ENCODE measurements at regions not wholly inside any gene's neighbourhood (a gene's known extent, or its start where the extent isn't known, plus 50 kb on each side); places are given as distances from the start of the nearest gene placed in this dataset.

DNA sequence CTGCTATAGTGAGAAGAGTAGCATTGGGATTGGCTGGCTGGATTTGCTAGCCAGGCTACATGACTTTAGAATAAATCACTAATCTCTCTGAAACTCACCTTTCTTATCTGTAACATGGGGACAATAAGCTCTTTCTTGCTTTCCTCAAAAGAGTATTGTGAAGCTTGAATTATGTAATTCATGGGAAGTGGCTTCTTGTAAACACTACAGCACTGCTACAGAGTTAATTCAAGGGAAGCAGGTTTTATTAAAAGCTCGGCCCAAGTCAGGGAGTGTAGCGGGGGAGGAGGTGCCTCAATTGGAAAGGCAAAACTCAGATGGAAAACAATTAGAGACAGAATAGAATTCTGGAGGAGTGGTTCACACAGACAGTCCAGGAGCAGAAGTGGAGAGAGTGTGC lies 100.9 kb upstream of the CELF4 start:
- Histone ChIP-seq H3K4me1 (no peaks in the 10 kb centered on the region), H3K4me3 (no peak overlapping the region), H3K9me3 (no peaks in the 10 kb centered on the region), H3K27me3 (no peaks in the 10 kb centered on the region), H3K36me3 (no peaks in the 10 kb centered on the region), H3K27ac (no peak overlapping the region)
- WGBS, 2 donors: 41 to 47% methylated on average over 2 of the region's 2 CpGs
- TF ChIP-seq EP300 (IDR thresholded peaks at IDR 0.05) (no peak), POLR2A (IDR thresholded peaks at IDR 0.05) (no peak)
- TF ChIP-seq, protein P1, sequence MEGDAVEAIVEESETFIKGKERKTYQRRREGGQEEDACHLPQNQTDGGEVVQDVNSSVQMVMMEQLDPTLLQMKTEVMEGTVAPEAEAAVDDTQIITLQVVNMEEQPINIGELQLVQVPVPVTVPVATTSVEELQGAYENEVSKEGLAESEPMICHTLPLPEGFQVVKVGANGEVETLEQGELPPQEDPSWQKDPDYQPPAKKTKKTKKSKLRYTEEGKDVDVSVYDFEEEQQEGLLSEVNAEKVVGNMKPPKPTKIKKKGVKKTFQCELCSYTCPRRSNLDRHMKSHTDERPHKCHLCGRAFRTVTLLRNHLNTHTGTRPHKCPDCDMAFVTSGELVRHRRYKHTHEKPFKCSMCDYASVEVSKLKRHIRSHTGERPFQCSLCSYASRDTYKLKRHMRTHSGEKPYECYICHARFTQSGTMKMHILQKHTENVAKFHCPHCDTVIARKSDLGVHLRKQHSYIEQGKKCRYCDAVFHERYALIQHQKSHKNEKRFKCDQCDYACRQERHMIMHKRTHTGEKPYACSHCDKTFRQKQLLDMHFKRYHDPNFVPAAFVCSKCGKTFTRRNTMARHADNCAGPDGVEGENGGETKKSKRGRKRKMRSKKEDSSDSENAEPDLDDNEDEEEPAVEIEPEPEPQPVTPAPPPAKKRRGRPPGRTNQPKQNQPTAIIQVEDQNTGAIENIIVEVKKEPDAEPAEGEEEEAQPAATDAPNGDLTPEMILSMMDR (IDR thresholded peaks at IDR 0.05): no peak
- DNase-seq (ENCODE audit: low spot score in 2 of 2): no peak

- Histone ChIP-seq H3K4me1 (no peaks in the 10 kb centered on the region), H3K27ac (no peak overlapping the region), H3K27me3 (no peaks in the 10 kb centered on the region), H3K4me3 (no peak overlapping the region), H3K36me3 (no peaks in the 10 kb centered on the region), H3K9me3 (no peaks in the 10 kb centered on the region)
- TF ChIP-seq, protein P1 (IDR thresholded peaks at IDR 0.05): no peak
- TF ChIP-seq EP300 (IDR thresholded peaks at IDR 0.05): no peak
- no peak for TF ChIP-seq POLR2A (IDR thresholded peaks at IDR 0.05)
- no peak for DNase-seq (ENCODE audit: low spot score in 2 of 2)
- 90 to 92% methylated on average over 2 of the region's 2 CpGs for WGBS, 2 donors
Measured at GRCh38 chr18:37665346-37665745, 99.7 kb upstream of the CELF4 start.

DNA sequence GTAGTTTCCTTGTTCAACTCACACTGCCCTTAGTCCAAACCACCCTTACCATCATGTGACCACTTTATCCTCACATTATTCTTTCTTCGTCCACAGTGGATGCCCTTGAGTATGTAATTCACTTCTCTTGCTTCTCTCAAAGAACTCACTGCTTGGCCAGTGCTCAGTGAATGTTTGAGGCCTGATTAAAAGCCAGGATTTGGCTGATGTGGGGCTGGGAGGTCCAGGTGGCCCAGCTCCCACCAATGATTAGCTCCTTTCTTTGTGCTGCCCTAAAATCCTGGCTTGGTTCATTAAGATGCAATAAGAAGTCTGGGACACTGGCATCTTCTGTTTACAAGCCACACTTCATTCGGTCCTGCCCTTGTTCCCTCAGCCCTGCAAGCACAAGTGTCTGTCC lies 97.8 kb upstream of the CELF4 start:
- H3K36me3 ChIP-seq: no peaks in the 10 kb centered on the region
- no peaks in the 10 kb centered on the region for H3K4me1 ChIP-seq
- TF ChIP-seq POLR2A (IDR thresholded peaks at IDR 0.05) (no peak), EP300 (IDR thresholded peaks at IDR 0.05) (no peak)
- TF ChIP-seq, protein P1 (IDR thresholded peaks at IDR 0.05): no peak
- H3K9me3 ChIP-seq: no peaks in the 10 kb centered on the region
- no peak for DNase-seq (ENCODE audit: low spot score in 2 of 2)
- H3K27ac ChIP-seq: no peak overlapping the region
- H3K27me3 ChIP-seq: no peaks in the 10 kb centered on the region
- no peak overlapping the region for H3K4me3 ChIP-seq
- whole genome bisulfite sequencing, 2 donors: 65 to 75% methylated on average over 2 of the region's 2 CpGs

DNA sequence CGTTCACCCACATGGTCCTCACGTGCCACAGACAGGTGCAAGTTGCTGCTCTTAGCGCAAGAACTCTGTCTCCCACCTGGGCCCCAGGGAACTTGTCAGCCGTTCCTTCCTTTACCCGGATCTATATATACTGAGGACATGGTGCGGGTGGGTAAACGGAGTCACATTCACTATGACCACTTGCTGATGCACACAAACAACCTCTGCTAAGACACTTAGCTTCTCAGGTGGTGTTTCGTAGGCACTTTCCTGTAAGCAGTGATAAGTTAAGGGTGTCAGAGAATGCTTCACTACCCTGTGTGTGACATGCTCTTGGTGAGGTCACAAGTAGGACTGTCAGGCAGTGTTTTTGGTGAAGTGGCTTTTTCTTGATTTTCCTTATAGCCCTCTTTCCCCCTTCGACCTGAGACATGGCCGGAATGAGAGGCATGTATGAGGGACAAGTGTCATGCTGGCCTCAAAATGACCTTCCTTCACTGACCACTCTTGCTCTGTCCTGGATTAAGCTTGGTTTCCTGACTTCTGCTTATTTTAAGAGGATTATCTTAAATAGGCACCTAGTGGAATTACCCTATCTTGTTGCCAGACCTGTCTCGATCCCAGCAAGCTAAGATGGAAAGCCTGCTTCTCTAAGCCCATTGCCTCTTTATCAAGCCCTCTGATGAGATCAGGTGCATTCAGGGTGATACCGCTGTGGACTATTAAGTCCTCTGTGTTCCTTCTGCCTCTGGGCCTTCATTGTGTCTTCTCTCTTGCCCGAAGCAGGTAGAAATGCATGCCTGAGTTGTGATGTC lies 97.1 kb upstream of the CELF4 start:
- no peak for TF ChIP-seq POLR2A (IDR thresholded peaks at IDR 0.05)
- TF ChIP-seq, protein P1 (IDR thresholded peaks at IDR 0.05): no peak
- TF ChIP-seq EP300 (IDR thresholded peaks at IDR 0.05): no peak
- H3K27me3 ChIP-seq: no peaks in the 10 kb centered on the region
- H3K36me3 ChIP-seq: no peaks in the 10 kb centered on the region
- H3K4me3 ChIP-seq: no peak overlapping the region
- H3K4me1 ChIP-seq: no peaks in the 10 kb centered on the region
- DNase-seq (ENCODE audit: low spot score in 2 of 2): no peak
- no peak overlapping the region for H3K27ac ChIP-seq
- H3K9me3 ChIP-seq: no peaks in the 10 kb centered on the region
- 88 to 91% methylated on average over 13 of the region's 13 CpGs for WGBS, 2 donors

DNA sequence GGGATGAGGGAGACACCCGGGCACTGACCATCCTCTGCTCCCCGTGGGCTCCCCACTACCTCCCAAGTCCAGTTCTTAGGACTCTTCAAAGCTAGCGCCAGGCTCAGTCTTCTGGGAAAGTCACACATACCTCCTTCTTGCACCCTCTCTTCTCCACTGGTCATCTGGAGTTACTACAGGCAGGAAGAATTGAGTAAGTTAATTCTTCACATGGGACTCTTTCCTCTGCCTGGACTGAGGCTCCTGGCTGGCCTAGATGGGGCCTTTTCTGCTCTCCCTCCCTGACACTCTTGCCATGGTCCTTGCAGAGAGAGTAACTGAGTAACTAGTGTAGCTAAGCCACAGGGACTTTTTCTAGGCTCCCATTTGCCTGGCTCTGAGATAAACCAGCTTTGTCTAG lies 96.5 kb upstream of the CELF4 start:
- Histone ChIP-seq H3K27me3 (no peaks in the 10 kb centered on the region), H3K36me3 (no peaks in the 10 kb centered on the region), H3K4me3 (no peak overlapping the region), H3K27ac (no peak overlapping the region), H3K9me3 (no peaks in the 10 kb centered on the region), H3K4me1 (no peaks in the 10 kb centered on the region)
- WGBS, 2 donors: 64 to 70% methylated on average over 3 of the region's 3 CpGs
- TF ChIP-seq POLR2A (IDR thresholded peaks at IDR 0.05) (no peak), EP300 (IDR thresholded peaks at IDR 0.05) (no peak)
- TF ChIP-seq, protein P1 (IDR thresholded peaks at IDR 0.05): no peak
- no peak for DNase-seq (ENCODE audit: low spot score in 2 of 2)
